BLaER1 (cell line): ENCODE measurements at regions not wholly inside any gene's neighbourhood (a gene's known extent, or its start where the extent isn't known, plus 50 kb on each side); places are given as distances from the start of the nearest gene placed in this dataset.

ENCODE experiments used
- H3K27ac ChIP-seq: shearing (Covaris generic); formaldehyde crosslinking; 2 replicates; pipeline ENCODE4 v1.8.1; 2022
- H3K27me3 ChIP-seq: shearing (Covaris generic); formaldehyde crosslinking; 2 replicates; pipeline ENCODE4 v1.8.1; 2022
- H3K36me3 ChIP-seq: shearing (Covaris generic); formaldehyde crosslinking; 2 replicates; pipeline ENCODE4 v1.8.1; 2022
- H3K4me1 ChIP-seq: shearing (Covaris generic); formaldehyde crosslinking; 2 replicates; pipeline ENCODE4 v1.8.1; 2022
- H3K4me2 ChIP-seq: shearing (Covaris generic); formaldehyde crosslinking; 2 replicates; pipeline ENCODE4 v1.8.1; 2022
- H3K4me3 ChIP-seq: shearing (Covaris generic); formaldehyde crosslinking; 2 replicates; pipeline ENCODE4 v1.8.1; 2022
- H3K9ac ChIP-seq: shearing (Covaris generic); formaldehyde crosslinking; 2 replicates; pipeline ENCODE4 v1.8.1; 2022
- H3K9me3 ChIP-seq: shearing (Covaris generic); formaldehyde crosslinking; 2 replicates; pipeline ENCODE4 v1.8.1; 2022
- H4K20me1 ChIP-seq: shearing (Covaris generic); formaldehyde crosslinking; 2 replicates; pipeline ENCODE4 v1.8.1; 2022
- Cebpa-rat ChIP-seq: shearing (Covaris generic); IDR thresholded peaks from 2 replicates; pipeline ENCODE4 v1.8.1; 2022

DNA sequence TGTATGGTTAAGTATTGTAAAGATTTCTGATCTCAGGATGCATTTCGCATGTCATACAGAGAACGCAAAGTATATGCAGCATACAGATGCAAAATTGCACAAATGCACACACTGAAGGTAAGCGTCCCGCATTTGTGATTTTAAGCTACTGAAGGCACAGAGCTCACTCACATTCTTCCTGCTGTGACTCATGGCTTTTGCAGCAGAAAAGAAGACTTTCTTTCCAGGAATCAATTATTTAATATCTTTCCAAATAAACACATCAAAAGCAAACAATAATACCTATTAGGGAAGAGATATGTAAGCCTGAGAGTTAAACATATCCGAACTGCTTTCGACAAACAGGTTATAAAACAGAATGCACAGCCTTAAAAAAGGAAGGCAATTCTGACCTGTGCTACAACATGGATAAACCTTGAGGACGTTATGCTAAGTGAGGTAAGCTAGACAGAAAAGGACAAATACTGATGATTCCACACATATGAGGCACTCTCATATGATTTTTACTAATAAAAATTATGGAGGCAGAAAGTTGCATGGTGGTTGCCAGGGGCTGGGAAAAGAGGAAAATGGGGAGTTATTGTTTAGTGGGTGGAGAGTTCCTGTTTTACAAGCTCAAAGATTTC, 109.0 kb downstream of the TFAP2A start:
- H3K4me3 ChIP-seq, result no peak overlapping the region
- H4K20me1 ChIP-seq, result no peaks in the 10 kb centered on the region
- H3K9me3 ChIP-seq, result no peaks in the 10 kb centered on the region
- no peaks in the 10 kb centered on the region for H3K4me1 ChIP-seq
- no peaks in the 10 kb centered on the region for H3K27me3 ChIP-seq
- TF ChIP-seq Cebpa-rat, result no peak
- H3K36me3 ChIP-seq, result no peaks in the 10 kb centered on the region
- H3K4me2 ChIP-seq, result no peak overlapping the region
- no peak overlapping the region for H3K9ac ChIP-seq
- H3K27ac ChIP-seq, result no peak overlapping the region

DNA sequence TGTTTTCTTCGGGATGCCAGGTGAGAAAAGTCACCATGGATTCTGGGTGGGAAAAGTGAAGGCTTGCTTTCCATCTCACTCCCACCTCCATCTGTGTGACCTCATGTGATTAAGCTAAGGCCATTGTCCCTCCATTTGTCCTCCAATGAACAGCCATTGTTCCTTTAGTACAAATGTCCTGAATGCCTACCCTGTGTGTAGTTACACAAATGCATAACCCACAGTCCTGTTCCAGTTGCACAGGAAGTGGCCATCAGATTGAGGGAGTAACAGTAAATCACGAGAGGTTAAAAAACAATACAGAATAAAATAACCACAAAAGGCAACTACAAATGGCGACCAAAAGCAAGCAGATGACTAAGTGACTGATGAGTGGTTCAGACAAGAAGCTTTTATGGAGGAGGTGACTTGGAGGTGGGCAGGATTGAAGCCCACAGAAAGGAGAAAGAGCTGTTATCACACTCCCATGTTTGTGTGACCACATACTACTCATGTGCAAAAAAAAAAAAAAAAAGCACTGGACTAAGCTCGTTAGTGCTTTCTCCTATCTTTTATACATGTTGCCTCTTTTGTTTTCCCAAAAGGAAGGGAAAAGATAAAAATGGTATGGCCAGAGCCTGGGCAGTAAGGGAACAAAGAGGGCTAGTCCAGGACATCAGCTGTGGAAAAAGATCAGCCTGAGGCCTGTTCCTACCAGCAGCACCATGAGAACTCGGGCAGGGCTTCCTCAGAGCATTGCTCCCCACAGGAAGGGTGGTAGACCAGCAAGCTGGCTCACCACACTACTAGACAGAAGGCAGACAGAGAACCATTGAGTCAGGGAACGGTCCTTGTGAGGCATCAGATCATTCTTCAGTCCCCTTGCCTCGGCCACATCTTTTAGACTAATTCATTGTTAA, 111.0 kb downstream of the TFAP2A start:
- Histone ChIP-seq H3K4me1 (no peaks in the 10 kb centered on the region), H4K20me1 (no peaks in the 10 kb centered on the region), H3K36me3 (no peaks in the 10 kb centered on the region), H3K4me2 (no peak overlapping the region), H3K9me3 (no peaks in the 10 kb centered on the region), H3K9ac (no peak overlapping the region), H3K27me3 (no peaks in the 10 kb centered on the region), H3K27ac (no peak overlapping the region), H3K4me3 (no peak overlapping the region)
- TF ChIP-seq Cebpa-rat, result no peak

DNA sequence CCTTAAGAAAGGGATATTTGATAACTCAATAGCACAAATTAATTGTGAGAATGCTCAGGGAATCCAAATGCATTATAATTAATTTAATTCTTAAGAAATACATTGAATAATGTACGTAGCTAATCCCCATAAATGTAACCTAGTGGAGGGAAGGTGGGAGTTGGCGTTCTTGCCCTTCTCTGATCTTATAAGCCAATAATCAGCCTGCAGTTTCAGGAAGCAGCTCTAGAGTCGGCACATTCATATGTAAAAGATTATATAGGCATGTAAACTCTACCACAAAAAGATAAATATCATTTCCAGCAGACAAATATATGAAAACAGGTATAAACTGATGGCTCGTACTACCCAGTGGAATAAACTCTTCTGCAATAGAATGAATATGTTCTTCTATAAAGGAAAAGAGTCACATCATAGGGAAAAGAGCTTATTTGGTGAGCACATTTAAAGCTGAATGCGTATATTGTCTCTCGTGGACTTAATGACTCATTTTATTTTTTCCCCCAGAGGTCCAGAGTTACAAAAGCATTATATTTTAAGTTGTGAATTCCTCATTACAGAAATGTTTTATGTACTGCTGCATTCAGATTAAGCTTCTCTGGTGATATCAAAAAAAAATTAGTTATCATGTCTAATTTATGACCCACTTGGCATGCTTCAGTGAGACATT, 112.2 kb downstream of the TFAP2A start:
- Histone ChIP-seq H3K4me2 (no peak overlapping the region), H3K36me3 (no peaks in the 10 kb centered on the region), H3K27ac (no peak overlapping the region)

DNA sequence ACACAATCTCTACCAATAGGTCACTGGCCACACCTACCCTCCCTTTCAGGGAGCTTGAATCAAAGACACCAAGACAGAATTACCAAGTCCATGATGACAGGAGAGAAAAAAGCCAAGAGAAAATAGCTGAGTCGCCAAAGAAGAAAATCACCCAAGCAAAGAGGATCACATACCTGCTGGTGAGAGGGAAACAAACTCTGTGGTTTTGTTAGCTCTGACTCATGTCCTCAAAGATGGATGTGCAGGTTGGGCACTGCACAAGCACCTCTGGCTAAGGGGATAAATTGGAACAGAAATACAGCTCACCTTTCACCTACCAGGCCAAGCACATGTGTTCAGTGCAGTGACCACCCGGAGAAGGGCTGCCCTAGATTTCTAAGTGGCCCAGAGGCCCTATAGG, 114.8 kb downstream of the TFAP2A start:
- no peaks in the 10 kb centered on the region for H3K9me3 ChIP-seq
- no peak overlapping the region for H3K9ac ChIP-seq
- H3K27ac ChIP-seq, result no peak overlapping the region
- H3K36me3 ChIP-seq, result no peaks in the 10 kb centered on the region
- no peaks in the 10 kb centered on the region for H4K20me1 ChIP-seq
- TF ChIP-seq Cebpa-rat, result no peak
- H3K4me3 ChIP-seq, result no peak overlapping the region
- no peaks in the 10 kb centered on the region for H3K4me1 ChIP-seq
- H3K4me2 ChIP-seq, result no peak overlapping the region
- no peaks in the 10 kb centered on the region for H3K27me3 ChIP-seq

More for the DNA sequence above, 112.2 kb downstream of the TFAP2A start:
- Histone ChIP-seq H3K4me3 (no peak overlapping the region), H3K9me3 (no peaks in the 10 kb centered on the region), H4K20me1 (no peaks in the 10 kb centered on the region), H3K9ac (no peak overlapping the region), H3K27me3 (no peaks in the 10 kb centered on the region), H3K4me1 (no peaks in the 10 kb centered on the region)
- TF ChIP-seq Cebpa-rat, result no peak

DNA sequence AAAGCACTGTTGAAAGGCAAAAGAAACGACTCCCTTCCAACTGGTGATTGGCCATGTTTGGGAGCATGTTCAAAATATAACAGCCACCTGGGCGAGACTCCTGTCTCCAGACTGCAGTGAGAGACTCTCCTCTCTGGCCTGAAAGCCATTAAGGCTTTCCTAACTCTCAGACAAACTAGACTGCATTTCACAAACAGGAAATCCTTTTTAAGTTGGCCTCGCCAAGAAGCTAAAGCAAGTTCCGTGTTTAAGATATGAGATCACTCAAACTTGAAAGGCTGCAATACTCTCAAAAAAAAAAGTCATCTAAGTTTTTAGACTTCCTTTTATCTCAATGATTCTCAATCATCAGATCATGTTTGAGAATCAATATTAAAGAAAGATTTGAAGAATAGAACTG, 117.0 kb downstream of the TFAP2A start:
- Histone ChIP-seq H3K9ac (no peak overlapping the region), H3K27me3 (no peaks in the 10 kb centered on the region), H3K27ac (no peak overlapping the region), H3K9me3 (no peaks in the 10 kb centered on the region), H3K4me1 (no peaks in the 10 kb centered on the region), H3K4me3 (no peak overlapping the region), H4K20me1 (no peaks in the 10 kb centered on the region), H3K36me3 (no peaks in the 10 kb centered on the region), H3K4me2 (no peak overlapping the region)
- TF ChIP-seq Cebpa-rat, result no peak

DNA sequence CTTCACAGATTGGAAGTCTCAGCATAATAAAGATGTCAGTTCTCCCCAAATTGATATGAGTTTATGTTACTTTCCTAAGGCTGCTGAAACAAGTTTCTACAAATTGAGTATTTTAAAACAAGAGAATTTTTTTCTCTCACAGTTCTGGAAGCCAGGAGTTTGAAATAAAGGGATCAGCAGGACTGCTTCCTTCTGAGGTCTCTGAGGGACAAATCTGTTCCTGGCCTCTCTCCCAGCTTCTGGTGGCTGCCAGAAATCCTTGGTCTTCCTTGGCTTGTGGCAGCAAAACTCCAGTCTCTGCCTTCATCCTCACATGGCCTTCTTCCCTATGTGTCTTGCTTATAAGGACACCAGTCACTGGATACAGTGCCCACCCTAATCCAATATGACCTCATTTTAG, 136.1 kb downstream of the TFAP2A start:
- H3K36me3 ChIP-seq, result no peaks in the 10 kb centered on the region
- H3K27ac ChIP-seq, result no peak overlapping the region
- no peaks in the 10 kb centered on the region for H4K20me1 ChIP-seq
- no peak overlapping the region for H3K9ac ChIP-seq
- no peaks in the 10 kb centered on the region for H3K27me3 ChIP-seq
- TF ChIP-seq Cebpa-rat, result no peak
- H3K4me1 ChIP-seq, result no peaks in the 10 kb centered on the region
- no peak overlapping the region for H3K4me2 ChIP-seq
- no peak overlapping the region for H3K4me3 ChIP-seq
- H3K9me3 ChIP-seq, result no peaks in the 10 kb centered on the region

DNA sequence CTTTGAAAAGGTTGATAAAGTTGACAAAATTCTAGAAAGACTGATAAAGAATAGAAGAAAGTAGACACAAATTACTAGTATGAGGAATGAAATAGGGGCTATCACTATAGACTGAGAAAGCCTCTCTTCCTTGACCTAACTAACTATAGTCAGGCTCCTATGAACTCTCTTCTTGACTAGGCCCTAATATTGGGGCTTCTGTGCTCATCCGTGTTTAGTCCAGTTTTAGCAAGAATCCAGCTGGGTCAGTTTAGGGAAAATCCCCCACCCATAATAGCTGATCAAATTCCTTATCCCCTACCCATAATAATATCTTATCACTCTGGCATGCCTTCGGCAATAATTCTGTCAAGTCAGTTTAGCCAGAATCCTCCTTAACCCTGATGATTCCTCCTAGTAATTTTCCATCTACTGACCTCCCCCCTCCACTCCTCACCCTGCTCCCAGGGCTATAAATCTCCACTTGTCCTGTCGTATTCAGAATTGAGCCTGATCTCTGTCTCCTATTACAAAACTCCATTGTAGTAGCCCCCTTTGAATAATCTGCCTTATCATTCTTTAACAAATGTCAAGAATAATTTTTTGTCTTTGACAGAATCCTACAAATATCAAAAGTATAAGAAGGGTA, 138.1 kb downstream of the TFAP2A start:
- Histone ChIP-seq H4K20me1 (no peaks in the 10 kb centered on the region), H3K9me3 (no peaks in the 10 kb centered on the region), H3K4me1 (no peaks in the 10 kb centered on the region), H3K9ac (no peak overlapping the region), H3K4me3 (no peak overlapping the region), H3K4me2 (no peak overlapping the region), H3K27ac (no peak overlapping the region), H3K36me3 (no peaks in the 10 kb centered on the region), H3K27me3 (no peaks in the 10 kb centered on the region)
- no peak for TF ChIP-seq Cebpa-rat

DNA sequence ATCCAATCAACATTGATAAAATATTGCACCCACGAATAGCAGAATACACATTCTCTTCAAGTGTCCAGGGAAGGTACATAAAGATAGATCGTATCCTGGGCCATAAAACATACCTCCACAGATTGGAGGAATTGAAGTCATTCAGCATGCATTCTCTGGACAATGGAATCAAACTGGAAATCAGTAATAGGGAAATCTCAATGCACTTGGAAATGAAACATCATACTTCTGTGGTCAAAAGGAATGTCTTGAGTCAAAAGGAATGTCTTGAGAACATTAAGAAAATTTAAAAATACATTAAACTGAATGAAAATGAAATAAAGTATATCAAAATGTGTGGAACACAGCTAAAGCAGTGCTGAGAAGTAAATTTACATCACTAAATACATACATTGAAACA, 138.8 kb downstream of the TFAP2A start:
- Histone ChIP-seq H3K27me3 (no peaks in the 10 kb centered on the region), H3K4me2 (no peak overlapping the region), H3K4me3 (no peak overlapping the region), H3K9me3 (no peaks in the 10 kb centered on the region), H3K9ac (no peak overlapping the region), H3K4me1 (no peaks in the 10 kb centered on the region), H4K20me1 (no peaks in the 10 kb centered on the region), H3K27ac (no peak overlapping the region), H3K36me3 (no peaks in the 10 kb centered on the region)
- no peak for TF ChIP-seq Cebpa-rat

DNA sequence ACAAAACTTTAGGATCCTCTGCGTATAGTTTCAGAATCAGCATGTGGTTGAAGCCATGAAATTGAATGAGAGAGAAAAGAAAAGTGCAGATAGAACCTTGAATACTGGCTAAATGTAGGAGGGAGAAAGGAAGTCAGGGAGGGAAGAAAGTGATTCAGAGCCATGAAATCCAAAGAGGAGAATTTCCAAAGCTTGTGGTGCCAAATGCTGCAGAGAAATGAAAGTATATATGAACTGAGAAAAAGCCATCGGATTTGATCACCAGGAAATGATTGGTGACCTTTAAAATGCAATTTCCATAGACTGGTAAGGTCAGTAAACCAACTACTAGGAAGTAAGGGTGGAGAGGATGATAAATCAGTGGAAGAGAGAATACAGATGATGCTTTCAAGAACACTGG, 142.3 kb downstream of the TFAP2A start:
- no peak for TF ChIP-seq Cebpa-rat
- no peaks in the 10 kb centered on the region for H3K27me3 ChIP-seq
- H3K4me3 ChIP-seq, result no peak overlapping the region
- H3K4me1 ChIP-seq, result no peaks in the 10 kb centered on the region
- H3K27ac ChIP-seq, result no peak overlapping the region
- H3K9ac ChIP-seq, result no peak overlapping the region
- no peak overlapping the region for H3K4me2 ChIP-seq
- H4K20me1 ChIP-seq, result no peaks in the 10 kb centered on the region
- no peaks in the 10 kb centered on the region for H3K9me3 ChIP-seq
- no peaks in the 10 kb centered on the region for H3K36me3 ChIP-seq

DNA sequence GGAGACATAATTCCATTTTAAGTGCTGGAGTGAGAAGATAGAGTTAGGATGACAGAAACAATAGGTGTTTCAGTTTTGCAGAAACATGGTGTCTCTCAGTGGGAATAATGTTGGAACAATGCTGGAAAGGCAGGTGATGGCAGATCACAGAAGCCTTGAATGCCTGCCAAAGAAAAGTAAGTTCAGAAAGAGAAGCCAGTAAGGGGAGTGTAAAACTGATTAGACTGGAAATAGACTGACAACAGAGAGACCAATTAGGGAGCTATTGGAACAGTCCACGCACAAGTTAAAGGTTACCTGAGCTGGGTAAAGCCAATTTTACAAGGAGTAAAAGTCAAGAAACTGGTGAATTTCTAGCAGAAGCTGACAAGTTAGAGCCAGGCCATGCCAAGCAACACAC, 142.9 kb downstream of the TFAP2A start:
- H3K4me3 ChIP-seq, result no peak overlapping the region
- no peaks in the 10 kb centered on the region for H3K36me3 ChIP-seq
- no peak for TF ChIP-seq Cebpa-rat
- H4K20me1 ChIP-seq, result no peaks in the 10 kb centered on the region
- no peak overlapping the region for H3K27ac ChIP-seq
- H3K4me1 ChIP-seq, result no peaks in the 10 kb centered on the region
- no peaks in the 10 kb centered on the region for H3K9me3 ChIP-seq
- no peaks in the 10 kb centered on the region for H3K27me3 ChIP-seq
- H3K4me2 ChIP-seq, result no peak overlapping the region
- H3K9ac ChIP-seq, result no peak overlapping the region
